ENCODE measurements at regions not wholly inside any gene's neighbourhood (a gene's known extent, or its start where the extent isn't known, plus 50 kb on each side); places are given as distances from the start of the nearest gene placed in this dataset.

DNA sequence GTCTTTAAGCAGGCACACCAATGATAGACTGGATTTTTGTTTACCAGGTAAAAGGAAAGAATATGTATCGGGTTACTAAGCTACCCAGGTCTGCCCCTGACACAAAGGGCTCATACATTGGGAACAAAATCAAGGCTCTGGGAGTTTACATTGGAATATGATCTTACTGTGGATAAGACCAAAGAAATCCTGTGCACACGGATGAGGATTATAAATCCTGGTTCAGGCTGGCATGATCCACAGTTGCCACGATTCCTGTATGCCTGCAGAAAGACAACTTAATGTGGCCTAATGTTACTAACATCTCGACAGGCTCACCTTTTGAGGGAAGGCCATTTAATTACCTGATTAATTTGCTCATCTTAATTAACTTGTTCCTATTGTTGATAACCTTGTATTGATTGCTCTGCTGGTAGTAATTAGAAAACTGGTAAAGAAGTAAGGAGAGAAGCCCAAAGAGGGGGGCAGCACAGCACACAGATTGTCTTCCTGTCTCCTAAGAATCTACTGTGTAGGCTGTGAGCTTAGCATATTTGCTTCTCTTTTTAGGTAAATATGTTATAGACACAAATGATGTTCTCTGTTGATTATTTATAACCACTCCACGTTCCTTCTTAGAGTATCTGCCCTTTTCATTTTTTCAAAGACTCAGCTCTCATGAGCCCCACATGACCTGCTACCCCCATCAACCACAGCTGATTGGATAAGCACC is 51.0 kb upstream of the TOX3 start (continued):
- TF ChIP-seq ZNF883 (CRISPR knock-in tag; IDR thresholded peaks at IDR 0.05; ENCODE audit: not compliant biosample characterization) (no peak), SP140L (CRISPR knock-in tag; IDR thresholded peaks at IDR 0.05; ENCODE audit: borderline replicate concordance) (no peak), ZNF607 (CRISPR knock-in tag; IDR thresholded peaks at IDR 0.05; ENCODE audit: borderline replicate concordance) (no peak; the same call in 1 of the 2 replicates), EED (CRISPR knock-in tag; IDR thresholded peaks at IDR 0.05) (no peak), HOXA9 (CRISPR knock-in tag; IDR thresholded peaks at IDR 0.05; ENCODE audit: borderline replicate concordance) (no peak), JUNB (CRISPR knock-in tag; IDR thresholded peaks at IDR 0.05; ENCODE audit: borderline replicate concordance) (no peak), NFE2L1 (CRISPR knock-in tag; IDR thresholded peaks at IDR 0.05; ENCODE audit: borderline replicate concordance) (no peak), SPEN (CRISPR knock-in tag; IDR thresholded peaks at IDR 0.05; ENCODE audit: low read depth) (no peak), ZFP36 (IDR thresholded peaks at IDR 0.05; ENCODE audit: borderline replicate concordance, low read depth, low read length, partially characterized antibody) (no peak), HIVEP1 (CRISPR knock-in tag; IDR thresholded peaks at IDR 0.05) (no peak), MYNN (CRISPR knock-in tag; IDR thresholded peaks at IDR 0.05; ENCODE audit: low read depth) (no peak), ATF7-NPFF (CRISPR knock-in tag; IDR thresholded peaks at IDR 0.05; ENCODE audit: low read depth) (no peak), FOSL2 (CRISPR knock-in tag; IDR thresholded peaks at IDR 0.05) (peak; percentile 48; the same call in 1 of the 2 replicates), ETV6 (CRISPR knock-in tag; conservative IDR thresholded peaks at IDR 0.05) (no peak), PPARG (CRISPR knock-in tag; conservative IDR thresholded peaks at IDR 0.05) (peak; percentile 79)
- TF ChIP-seq, protein P1, sequence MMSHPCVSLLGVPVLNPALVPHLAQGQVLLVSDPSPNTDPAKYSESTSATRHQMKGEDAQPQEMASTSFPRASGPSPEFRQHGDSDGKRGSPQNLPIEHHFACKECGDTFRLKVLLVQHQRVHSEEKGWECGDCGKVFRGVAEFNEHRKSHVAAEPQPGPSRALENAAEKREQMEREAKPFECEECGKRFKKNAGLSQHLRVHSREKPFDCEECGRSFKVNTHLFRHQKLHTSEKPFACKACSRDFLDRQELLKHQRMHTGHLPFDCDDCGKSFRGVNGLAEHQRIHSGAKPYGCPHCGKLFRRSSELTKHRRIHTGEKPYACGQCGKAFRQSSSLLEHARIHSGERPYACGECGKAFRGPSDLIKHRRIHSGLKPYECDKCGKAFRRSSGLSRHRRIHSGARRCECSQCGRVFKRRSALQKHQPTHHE (CRISPR knock-in tag; IDR thresholded peaks at IDR 0.05; ENCODE audit: borderline replicate concordance): no peak
- TF ChIP-seq, protein P2, sequence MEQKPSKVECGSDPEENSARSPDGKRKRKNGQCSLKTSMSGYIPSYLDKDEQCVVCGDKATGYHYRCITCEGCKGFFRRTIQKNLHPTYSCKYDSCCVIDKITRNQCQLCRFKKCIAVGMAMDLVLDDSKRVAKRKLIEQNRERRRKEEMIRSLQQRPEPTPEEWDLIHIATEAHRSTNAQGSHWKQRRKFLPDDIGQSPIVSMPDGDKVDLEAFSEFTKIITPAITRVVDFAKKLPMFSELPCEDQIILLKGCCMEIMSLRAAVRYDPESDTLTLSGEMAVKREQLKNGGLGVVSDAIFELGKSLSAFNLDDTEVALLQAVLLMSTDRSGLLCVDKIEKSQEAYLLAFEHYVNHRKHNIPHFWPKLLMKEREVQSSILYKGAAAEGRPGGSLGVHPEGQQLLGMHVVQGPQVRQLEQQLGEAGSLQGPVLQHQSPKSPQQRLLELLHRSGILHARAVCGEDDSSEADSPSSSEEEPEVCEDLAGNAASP (CRISPR knock-in tag; IDR thresholded peaks at IDR 0.05; ENCODE audit: borderline replicate concordance): no peak
- TF ChIP-seq, protein P3, sequence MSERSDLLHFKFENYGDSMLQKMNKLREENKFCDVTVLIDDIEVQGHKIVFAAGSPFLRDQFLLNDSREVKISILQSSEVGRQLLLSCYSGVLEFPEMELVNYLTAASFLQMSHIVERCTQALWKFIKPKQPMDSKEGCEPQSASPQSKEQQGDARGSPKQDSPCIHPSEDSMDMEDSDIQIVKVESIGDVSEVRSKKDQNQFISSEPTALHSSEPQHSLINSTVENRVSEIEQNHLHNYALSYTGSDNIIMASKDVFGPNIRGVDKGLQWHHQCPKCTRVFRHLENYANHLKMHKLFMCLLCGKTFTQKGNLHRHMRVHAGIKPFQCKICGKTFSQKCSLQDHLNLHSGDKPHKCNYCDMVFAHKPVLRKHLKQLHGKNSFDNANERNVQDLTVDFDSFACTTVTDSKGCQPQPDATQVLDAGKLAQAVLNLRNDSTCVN (CRISPR knock-in tag; IDR thresholded peaks at IDR 0.05; ENCODE audit: borderline replicate concordance): no peak
- TF ChIP-seq, protein P4, sequence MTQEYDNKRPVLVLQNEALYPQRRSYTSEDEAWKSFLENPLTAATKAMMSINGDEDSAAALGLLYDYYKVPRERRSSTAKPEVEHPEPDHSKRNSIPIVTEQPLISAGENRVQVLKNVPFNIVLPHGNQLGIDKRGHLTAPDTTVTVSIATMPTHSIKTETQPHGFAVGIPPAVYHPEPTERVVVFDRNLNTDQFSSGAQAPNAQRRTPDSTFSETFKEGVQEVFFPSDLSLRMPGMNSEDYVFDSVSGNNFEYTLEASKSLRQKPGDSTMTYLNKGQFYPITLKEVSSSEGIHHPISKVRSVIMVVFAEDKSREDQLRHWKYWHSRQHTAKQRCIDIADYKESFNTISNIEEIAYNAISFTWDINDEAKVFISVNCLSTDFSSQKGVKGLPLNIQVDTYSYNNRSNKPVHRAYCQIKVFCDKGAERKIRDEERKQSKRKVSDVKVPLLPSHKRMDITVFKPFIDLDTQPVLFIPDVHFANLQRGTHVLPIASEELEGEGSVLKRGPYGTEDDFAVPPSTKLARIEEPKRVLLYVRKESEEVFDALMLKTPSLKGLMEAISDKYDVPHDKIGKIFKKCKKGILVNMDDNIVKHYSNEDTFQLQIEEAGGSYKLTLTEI (CRISPR knock-in tag; conservative IDR thresholded peaks at IDR 0.05): no peak
- TF ChIP-seq, protein P5, sequence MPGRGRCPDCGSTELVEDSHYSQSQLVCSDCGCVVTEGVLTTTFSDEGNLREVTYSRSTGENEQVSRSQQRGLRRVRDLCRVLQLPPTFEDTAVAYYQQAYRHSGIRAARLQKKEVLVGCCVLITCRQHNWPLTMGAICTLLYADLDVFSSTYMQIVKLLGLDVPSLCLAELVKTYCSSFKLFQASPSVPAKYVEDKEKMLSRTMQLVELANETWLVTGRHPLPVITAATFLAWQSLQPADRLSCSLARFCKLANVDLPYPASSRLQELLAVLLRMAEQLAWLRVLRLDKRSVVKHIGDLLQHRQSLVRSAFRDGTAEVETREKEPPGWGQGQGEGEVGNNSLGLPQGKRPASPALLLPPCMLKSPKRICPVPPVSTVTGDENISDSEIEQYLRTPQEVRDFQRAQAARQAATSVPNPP (CRISPR knock-in tag; IDR thresholded peaks at IDR 0.05): no peak
- TF ChIP-seq, protein P6, sequence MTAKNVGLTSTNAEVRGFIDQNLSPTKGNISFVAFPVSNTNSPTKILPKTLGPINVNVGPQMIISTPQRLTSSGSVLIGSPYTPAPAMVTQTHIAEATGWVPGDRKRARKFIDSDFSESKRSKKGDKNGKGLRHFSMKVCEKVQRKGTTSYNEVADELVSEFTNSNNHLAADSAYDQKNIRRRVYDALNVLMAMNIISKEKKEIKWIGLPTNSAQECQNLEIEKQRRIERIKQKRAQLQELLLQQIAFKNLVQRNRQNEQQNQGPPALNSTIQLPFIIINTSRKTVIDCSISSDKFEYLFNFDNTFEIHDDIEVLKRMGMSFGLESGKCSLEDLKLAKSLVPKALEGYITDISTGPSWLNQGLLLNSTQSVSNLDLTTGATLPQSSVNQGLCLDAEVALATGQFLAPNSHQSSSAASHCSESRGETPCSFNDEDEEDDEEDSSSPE (CRISPR knock-in tag; IDR thresholded peaks at IDR 0.05): no peak
